HK-2 (cell line): ENCODE measurements at regions not wholly inside any gene's neighbourhood (a gene's known extent, or its start where the extent isn't known, plus 50 kb on each side); places are given as distances from the start of the nearest gene placed in this dataset.
"Not testable (repeated sequence)": the region's sequence is repeated elsewhere in the genome, so short reads cannot be mapped to it uniquely, and the experiment has no call there.

Experiments used
- DNase-seq: peaks from one replicate; pipeline ENCODE4 v3.0.0-alpha.2; 2018; ENCODE audit not compliant: unreplicated experiment

GRCh38 chr3:106345353-106346027, 476.7 kb upstream of the CBLB start:
- DNase-seq, result peak; percentile 57

- DNase-seq, result no peak
Observed at GRCh38 chr3:106347350-106347749, 478.5 kb upstream of the CBLB start.

- DNase-seq, result no peak
Observed at GRCh38 chr3:106348139-106348690, 479.4 kb upstream of the CBLB start.

GRCh38 chr3:106349191-106349881, 480.5 kb upstream of the CBLB start:
- no peak for DNase-seq

- no peak for DNase-seq
Observed at GRCh38 chr3:106355873-106356272, 487.1 kb upstream of the CBLB start.

GRCh38 chr3:106359692-106360091, 490.9 kb upstream of the CBLB start:
- no peak for DNase-seq

- DNase-seq, result not testable (repeated sequence)
Observed at GRCh38 chr3:106360901-106361300, 492.1 kb upstream of the CBLB start.

- DNase-seq, result no peak
Observed at GRCh38 chr3:106364477-106364876, 495.7 kb upstream of the CBLB start.

GRCh38 chr3:106365061-106365691, 496.4 kb upstream of the CBLB start:
- no peak for DNase-seq

- no peak for DNase-seq
Observed at GRCh38 chr3:106366352-106366751, 497.5 kb upstream of the CBLB start.

GRCh38 chr3:106367496-106367895, 498.7 kb upstream of the CBLB start:
- DNase-seq, result no peak

- DNase-seq, result no peak
Observed at GRCh38 chr3:106371221-106371970, 502.6 kb upstream of the CBLB start.

GRCh38 chr3:106371971-106372805, 503.4 kb upstream of the CBLB start:
- no peak for DNase-seq

GRCh38 chr3:106372806-106373190, 504.0 kb upstream of the CBLB start:
- DNase-seq, result no peak

- DNase-seq, result no peak
Observed at GRCh38 chr3:106376016-106376570, 507.3 kb upstream of the CBLB start.

GRCh38 chr3:106379251-106379750, 510.5 kb upstream of the CBLB start:
- DNase-seq, result no peak

GRCh38 chr3:106380232-106380631, 511.4 kb upstream of the CBLB start:
- DNase-seq, result no peak

- no peak for DNase-seq
Observed at GRCh38 chr3:106381286-106381938, 512.6 kb upstream of the CBLB start.

GRCh38 chr3:106381939-106382335, 513.1 kb upstream of the CBLB start:
- DNase-seq, result no peak

GRCh38 chr3:106386050-106386449, 517.2 kb upstream of the CBLB start:
- no peak for DNase-seq
